Calu3 (cell line): ENCODE measurements at regions not wholly inside any gene's neighbourhood (a gene's known extent, or its start where the extent isn't known, plus 50 kb on each side); places are given as distances from the start of the nearest gene placed in this dataset.

Experiments
- BruUV-seq: library from RNA; stranded (reverse); fragments of 400-500 nt; replicated peaks from 2 replicates; lab custom pipeline; 2021; lab: Mats Ljungman, UMichigan
- CTCF ChIA-PET: fragments of 300-600 bp; sonication (Branson Sonifier 250); formaldehyde crosslinking; loops from one replicate; lab custom pipeline; 2022; ENCODE audit warnings: antibody characterized with exemption; lab: Charles Lee
- DNase-seq: peaks from one replicate; pipeline ENCODE4 v3.0.0; 2022
- H3K27ac Mint-ChIP-seq: one replicate; pipeline ENCODE4 v1.8.0; 2022; ENCODE audit warnings: mixed read lengths; ENCODE audit not compliant: unreplicated experiment
- H3K27me3 Mint-ChIP-seq: one replicate; pipeline ENCODE4 v1.8.0; 2022; ENCODE audit warnings: mixed read lengths; ENCODE audit not compliant: unreplicated experiment
- H3K36me3 Mint-ChIP-seq: one replicate; pipeline ENCODE4 v1.8.0; 2022; ENCODE audit warnings: mild to moderate bottlenecking, moderate library complexity, mixed read lengths; ENCODE audit not compliant: insufficient read depth, unreplicated experiment
- H3K4me1 Mint-ChIP-seq: one replicate; pipeline ENCODE4 v1.8.0; 2022; ENCODE audit warnings: mild to moderate bottlenecking, low read depth, mixed read lengths; ENCODE audit not compliant: unreplicated experiment
- H3K4me3 Mint-ChIP-seq: one replicate; pipeline ENCODE4 v1.8.0; 2022; ENCODE audit warnings: mild to moderate bottlenecking, low read depth, moderate library complexity, mixed read lengths; ENCODE audit not compliant: unreplicated experiment
- H3K9me3 Mint-ChIP-seq: one replicate; pipeline ENCODE4 v1.8.0; 2022; ENCODE audit warnings: low read depth, mixed read lengths; ENCODE audit not compliant: unreplicated experiment
- CTCF ChIP-seq: fragments of 200-600 bp; IDR thresholded peaks from one replicate; pipeline ENCODE4 v1.8.0; 2022; ENCODE audit warnings: antibody characterized with exemption; ENCODE audit not compliant: unreplicated experiment
- intact Hi-C: fragments of 100-400 bp; cut with micrococcal nuclease; formaldehyde crosslinking; loops from one replicate; pipeline ENCODE4 v1.10.0; 2022; ENCODE audit not compliant: unreplicated experiment

- no peak for TF ChIP-seq CTCF
- no peaks in the 10 kb centered on the region for H3K4me1 Mint-ChIP-seq
- H3K27ac Mint-ChIP-seq = no peak overlapping the region
- CTCF ChIA-PET = interaction anchor here (0.5 to 0.6 kb wide), 2 partner anchors 13 to 86 kb away, joined by 3 to 6 read pairs; no protein-coding TSS in a partner anchor
- no peaks in the 10 kb centered on the region for H3K9me3 Mint-ChIP-seq
- no peak for DNase-seq
- H3K36me3 Mint-ChIP-seq = no peaks in the 10 kb centered on the region
- no peak overlapping the region for H3K4me3 Mint-ChIP-seq
- peaks cover 74% of the 10 kb centered on the region for H3K27me3 Mint-ChIP-seq
- intact Hi-C loops = no loop called here
- no TSS peak for BruUV-seq
Observed at GRCh38 chr16:85289760-85290625, 177.7 kb upstream of the CIBAR2 start.

GRCh38 chr16:85290626-85291301 is 178.5 kb upstream of the CIBAR2 start:
- Mint-ChIP-seq H3K27me3 (peaks cover 74% of the 10 kb centered on the region), H3K36me3 (no peaks in the 10 kb centered on the region), H3K9me3 (no peaks in the 10 kb centered on the region), H3K27ac (no peak overlapping the region), H3K4me1 (no peaks in the 10 kb centered on the region), H3K4me3 (no peak overlapping the region)
- no TSS peak for BruUV-seq
- intact Hi-C loops = no loop called here
- no peak for DNase-seq
- TF ChIP-seq CTCF = no peak
- CTCF ChIA-PET = interaction anchor here (0.6 kb wide), 1 partner anchor 85 kb away, joined by 3 read pairs; no protein-coding TSS in a partner anchor

DNA sequence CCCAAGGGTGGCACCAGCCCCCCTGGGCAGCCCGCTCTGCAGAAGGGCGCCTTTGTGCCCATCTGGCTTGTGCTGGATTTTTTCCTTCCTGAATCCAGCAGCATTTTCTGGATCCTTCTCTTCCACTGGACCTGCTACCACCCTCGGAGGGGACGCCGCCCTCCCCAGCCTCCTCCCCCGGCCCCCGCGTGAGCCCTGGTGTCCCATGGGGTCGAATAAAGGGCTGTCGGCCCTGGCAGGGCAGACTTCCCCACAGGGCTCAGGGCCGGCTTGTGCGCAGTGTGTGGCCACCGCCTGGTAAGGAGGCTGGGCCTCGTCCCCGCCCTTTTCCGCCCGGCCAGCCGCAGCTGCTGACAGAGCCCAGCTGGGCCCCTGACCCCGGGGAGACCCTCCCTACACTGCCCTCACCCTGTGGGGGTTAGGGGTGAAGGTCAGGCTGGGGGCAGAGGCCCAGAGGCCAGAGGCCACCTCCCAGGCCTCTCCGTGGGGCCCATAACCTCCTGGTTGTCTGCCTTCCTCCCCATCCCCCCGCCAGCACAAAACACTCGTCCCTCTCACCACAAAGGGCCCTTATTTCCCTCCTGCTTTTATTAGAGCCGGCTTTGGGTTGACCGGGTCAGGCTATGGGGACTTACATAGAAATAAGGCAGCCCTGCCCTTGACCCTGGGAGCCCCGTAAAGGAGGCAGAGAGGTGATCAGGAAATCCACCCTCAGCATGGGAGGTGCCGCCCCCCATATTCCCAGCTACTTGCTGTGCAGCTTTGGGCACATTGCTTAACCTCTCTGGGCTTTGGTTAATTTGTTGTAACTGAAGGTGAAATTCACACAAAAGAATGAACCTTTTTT is 179.3 kb upstream of the CIBAR2 start:
- H3K4me3 Mint-ChIP-seq = no peak overlapping the region
- CTCF ChIA-PET = no interaction called here
- peak; percentile 30 for DNase-seq
- H3K27ac Mint-ChIP-seq = no peak overlapping the region
- H3K36me3 Mint-ChIP-seq = no peaks in the 10 kb centered on the region
- H3K9me3 Mint-ChIP-seq = no peaks in the 10 kb centered on the region
- TF ChIP-seq CTCF = no peak
- peaks cover 3% of the 10 kb centered on the region for H3K4me1 Mint-ChIP-seq
- intact Hi-C loops = no loop called here
- peaks cover 74% of the 10 kb centered on the region for H3K27me3 Mint-ChIP-seq
- no TSS peak for BruUV-seq

DNA sequence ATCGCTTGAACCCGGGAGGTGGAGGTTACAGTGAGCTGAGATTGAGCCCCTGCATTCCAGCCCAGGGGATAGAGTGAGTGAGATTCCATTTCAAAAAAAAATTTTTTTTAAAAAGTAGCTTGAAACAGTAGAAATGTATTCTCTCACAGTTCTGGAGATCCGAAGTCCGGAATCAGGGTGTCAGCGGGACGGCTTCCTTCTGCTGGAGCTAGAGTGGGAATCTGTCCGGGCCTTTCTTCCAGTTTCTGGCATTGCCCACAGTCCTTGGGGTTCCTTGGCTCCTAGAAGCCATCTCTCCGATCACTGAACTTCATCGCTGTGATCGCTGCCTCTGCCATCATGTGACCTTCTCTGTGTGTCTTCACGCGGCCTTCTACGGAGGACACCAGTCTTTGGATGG is 181.2 kb upstream of the CIBAR2 start:
- H3K27me3 Mint-ChIP-seq = peaks cover 74% of the 10 kb centered on the region
- intact Hi-C loops = no loop called here
- BruUV-seq = no TSS peak
- H3K9me3 Mint-ChIP-seq = no peaks in the 10 kb centered on the region
- peaks cover 8% of the 10 kb centered on the region for H3K4me1 Mint-ChIP-seq
- no peaks in the 10 kb centered on the region for H3K36me3 Mint-ChIP-seq
- TF ChIP-seq CTCF = no peak
- H3K4me3 Mint-ChIP-seq = no peak overlapping the region
- no peak overlapping the region for H3K27ac Mint-ChIP-seq
- no peak for DNase-seq
- CTCF ChIA-PET = no interaction called here
